Mammary epithelial cell (primary cell): ENCODE measurements at regions not wholly inside any gene's neighbourhood (a gene's known extent, or its start where the extent isn't known, plus 50 kb on each side); places are given as distances from the start of the nearest gene placed in this dataset.

Experiments
- CTCF ChIP-seq, 2 donors: IDR thresholded peaks in 1 of 2; conservative IDR thresholded peaks in 1 of 2; 2 replicates each; pipeline ENCODE4 v1.5.1; 2011 to 2012; ENCODE audit warnings: inconsistent platforms in 2 of 2, low read length in 2 of 2, mild to moderate bottlenecking in 2 of 2, control low read depth in 1 of 2, low read depth in 1 of 2; ENCODE audit not compliant: insufficient read depth in 1 of 2; ENCODE audit errors: extremely low read depth in 1 of 2
- EZH2 ChIP-seq: IDR thresholded peaks from 2 replicates; pipeline ENCODE4 v1.6.1; 2012; ENCODE audit warnings: low read length, inconsistent platforms, borderline replicate concordance

GRCh38 chr5:89724379-89725095, 685.0 kb downstream of the CETN3 start:
- TF ChIP-seq CTCF (conservative IDR thresholded peaks at IDR 0.05 in 1 of 2, IDR thresholded peaks at IDR 0.05 in 1 of 2; ENCODE audit: extremely low read depth in 1 of 2, insufficient read depth in 1 of 2, low read depth in 1 of 2, low read length in 2 of 2) (no peak), EZH2 (no peak)
